HCT116 (cell line): ENCODE measurements at regions not wholly inside any gene's neighbourhood (a gene's known extent, or its start where the extent isn't known, plus 50 kb on each side); places are given as distances from the start of the nearest gene placed in this dataset.

Experiments
- EZH2phosphoT487 ChIP-seq: fragments of 200-600 bp; IDR thresholded peaks from 2 replicates; pipeline ENCODE4 v1.6.1; 2018; ENCODE audit warnings: antibody characterized with exemption, borderline replicate concordance
- FOSL1 ChIP-seq: IDR thresholded peaks from 2 replicates; pipeline ENCODE4 v1.6.1; 2012; ENCODE audit warnings: low read depth
- JUND ChIP-seq: IDR thresholded peaks from 2 replicates; pipeline ENCODE4 v1.6.1; 2012
- POLR2A ChIP-seq: IDR thresholded peaks from 2 replicates; pipeline ENCODE4 v1.7.0; 2011; ENCODE audit warnings: borderline replicate concordance; ENCODE audit not compliant: insufficient read depth, insufficient read length; ENCODE audit errors: extremely low read depth
- POLR2AphosphoS5 ChIP-seq: IDR thresholded peaks from 2 replicates; pipeline ENCODE4 v1.6.1; 2011; ENCODE audit warnings: mild to moderate bottlenecking, low read depth, low read length, moderate library complexity
- SP1 ChIP-seq: IDR thresholded peaks from 2 replicates; pipeline ENCODE4 v1.6.1; 2012; ENCODE audit warnings: low read depth
- YY1 ChIP-seq: IDR thresholded peaks from 2 replicates; pipeline ENCODE4 v1.6.1; 2011; ENCODE audit warnings: low read length, low read depth, moderate library complexity, mild to moderate bottlenecking; ENCODE audit not compliant: insufficient replicate concordance; ENCODE audit errors: extremely low read depth
- ZFX ChIP-seq: fragments of 450-650 bp; IDR thresholded peaks from 2 replicates; pipeline ENCODE4 v1.6.1; 2017
- TF ChIP-seq, protein P1 (sequence below), 3 experiments: fragments of 200-600 bp in 1 of 3; sonication (generic) in 1 of 3; IDR thresholded peaks in 2 of 3; conservative IDR thresholded peaks in 1 of 3; 2 replicates each; pipeline ENCODE4 v1.5.1; 2012 to 2017; ENCODE audit warnings: low read depth in 2 of 3, low read length in 2 of 3, antibody characterized with exemption in 1 of 3, borderline replicate concordance in 1 of 3, control low read depth in 1 of 3, mild to moderate bottlenecking in 1 of 3, mixed read lengths in 1 of 3, mixed run types in 1 of 3, moderate library complexity in 1 of 3; ENCODE audit not compliant: insufficient read depth in 1 of 3

- TF ChIP-seq JUND (no peak), YY1 (no peak), POLR2A (no peak), POLR2AphosphoS5 (no peak), EZH2phosphoT487 (no peak), ZFX (no peak), FOSL1 (no peak), SP1 (no peak)
- TF ChIP-seq, protein P1, sequence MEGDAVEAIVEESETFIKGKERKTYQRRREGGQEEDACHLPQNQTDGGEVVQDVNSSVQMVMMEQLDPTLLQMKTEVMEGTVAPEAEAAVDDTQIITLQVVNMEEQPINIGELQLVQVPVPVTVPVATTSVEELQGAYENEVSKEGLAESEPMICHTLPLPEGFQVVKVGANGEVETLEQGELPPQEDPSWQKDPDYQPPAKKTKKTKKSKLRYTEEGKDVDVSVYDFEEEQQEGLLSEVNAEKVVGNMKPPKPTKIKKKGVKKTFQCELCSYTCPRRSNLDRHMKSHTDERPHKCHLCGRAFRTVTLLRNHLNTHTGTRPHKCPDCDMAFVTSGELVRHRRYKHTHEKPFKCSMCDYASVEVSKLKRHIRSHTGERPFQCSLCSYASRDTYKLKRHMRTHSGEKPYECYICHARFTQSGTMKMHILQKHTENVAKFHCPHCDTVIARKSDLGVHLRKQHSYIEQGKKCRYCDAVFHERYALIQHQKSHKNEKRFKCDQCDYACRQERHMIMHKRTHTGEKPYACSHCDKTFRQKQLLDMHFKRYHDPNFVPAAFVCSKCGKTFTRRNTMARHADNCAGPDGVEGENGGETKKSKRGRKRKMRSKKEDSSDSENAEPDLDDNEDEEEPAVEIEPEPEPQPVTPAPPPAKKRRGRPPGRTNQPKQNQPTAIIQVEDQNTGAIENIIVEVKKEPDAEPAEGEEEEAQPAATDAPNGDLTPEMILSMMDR (IDR thresholded peaks at IDR 0.05 in 2 of 3, conservative IDR thresholded peaks at IDR 0.05 in 1 of 3; ENCODE audit: borderline replicate concordance in 1 of 3, insufficient read depth in 1 of 3, low read depth in 2 of 3, low read length in 2 of 3), result no peak
These were observed 296.0 kb upstream of the COL8A1 start for GRCh38 chr3:99342383-99342782.
